GM21447 (cell line): ENCODE measurements at regions not wholly inside any gene's neighbourhood (a gene's known extent, or its start where the extent isn't known, plus 50 kb on each side); places are given as distances from the start of the nearest gene placed in this dataset.

Experiments used
- ATAC-seq: cut with Tn5 transposase; IDR thresholded peaks from one replicate; pipeline ENCODE4 v1.9.1; 2021; ENCODE audit not compliant: unreplicated experiment

GRCh38 chr10:90175161-90175681 is 473.8 kb downstream of the KIF20B start:
- ATAC-seq: no peak

GRCh38 chr10:90179696-90180407 is 478.5 kb downstream of the KIF20B start:
- ATAC-seq: no peak

GRCh38 chr10:90180886-90181691 is 479.7 kb downstream of the KIF20B start:
- no peak for ATAC-seq

- ATAC-seq: no peak
These were observed 491.4 kb downstream of the KIF20B start for GRCh38 chr10:90192825-90193224.

- no peak for ATAC-seq
These were observed 492.0 kb downstream of the KIF20B start for GRCh38 chr10:90193240-90193985.

- no peak for ATAC-seq
These were observed 494.0 kb downstream of the KIF20B start for GRCh38 chr10:90195288-90195840.

GRCh38 chr10:90197766-90198165 is 496.4 kb downstream of the KIF20B start:
- no peak for ATAC-seq

GRCh38 chr10:90199093-90199492 is 497.7 kb downstream of the KIF20B start:
- no peak for ATAC-seq

GRCh38 chr10:90199513-90199912 is 498.1 kb downstream of the KIF20B start:
- no peak for ATAC-seq

GRCh38 chr10:90204131-90204955 is 503.0 kb downstream of the KIF20B start:
- ATAC-seq: no peak

GRCh38 chr10:90204956-90205314 is 503.5 kb downstream of the KIF20B start:
- ATAC-seq: no peak

- ATAC-seq: no peak
These were observed 503.9 kb downstream of the KIF20B start for GRCh38 chr10:90205340-90205739.

- no peak for ATAC-seq
These were observed 512.0 kb downstream of the KIF20B start for GRCh38 chr10:90213346-90213745.

GRCh38 chr10:90218846-90219245 is 517.5 kb downstream of the KIF20B start:
- no peak for ATAC-seq

GRCh38 chr10:90222372-90222771 is 521.0 kb downstream of the KIF20B start:
- ATAC-seq: no peak

- ATAC-seq: no peak
These were observed 521.5 kb downstream of the KIF20B start for GRCh38 chr10:90222939-90223338.

GRCh38 chr10:90224791-90225566 is 523.6 kb downstream of the KIF20B start:
- no peak for ATAC-seq

GRCh38 chr10:90226517-90226916 is 525.1 kb downstream of the KIF20B start:
- no peak for ATAC-seq

GRCh38 chr10:90227217-90227656 is 525.8 kb downstream of the KIF20B start:
- no peak for ATAC-seq
